HEK293T (cell line): ENCODE measurements at regions not wholly inside any gene's neighbourhood (a gene's known extent, or its start where the extent isn't known, plus 50 kb on each side); places are given as distances from the start of the nearest gene placed in this dataset.

Experiments used
- CTCF ChIA-PET: fragments of 350-600 bp; formaldehyde crosslinking; extraction: SDS; loops from one replicate; lab custom pipeline; 2021; ENCODE audit warnings: antibody characterized with exemption, inconsistent platforms; lab: Yijun Ruan, JAX
- POLR2A ChIA-PET: fragments of 350-600 bp; formaldehyde crosslinking; extraction: SDS; loops from one replicate; lab custom pipeline; 2020; ENCODE audit warnings: antibody characterized with exemption, inconsistent platforms; lab: Yijun Ruan, JAX
- DNase-seq: peaks from one replicate; pipeline ENCODE4 v3.0.0; 2012; ENCODE audit warnings: mixed read lengths; ENCODE audit errors: extremely low spot score
- ARNT ChIP-seq: fragments of 450-650 bp; IDR thresholded peaks from 2 replicates; pipeline ENCODE4 v1.6.1; 2017; ENCODE audit warnings: mild to moderate bottlenecking
- BHLHE40 ChIP-seq: fragments of 450-650 bp; IDR thresholded peaks from 2 replicates; pipeline ENCODE4 v1.6.1; 2016; ENCODE audit warnings: mild to moderate bottlenecking, moderate library complexity, borderline replicate concordance
- CTBP1 ChIP-seq: fragments of 450-650 bp; IDR thresholded peaks from 2 replicates; pipeline ENCODE4 v1.6.1; 2016; ENCODE audit warnings: borderline replicate concordance
- ELF4 ChIP-seq: fragments of 450-650 bp; IDR thresholded peaks from 2 replicates; pipeline ENCODE4 v1.6.1; 2017; ENCODE audit warnings: antibody characterized with exemption
- FOXA1 ChIP-seq: fragments of 450-650 bp; IDR thresholded peaks from 2 replicates; pipeline ENCODE4 v1.6.1; 2016; ENCODE audit warnings: mild to moderate bottlenecking
- FOXK2 ChIP-seq: fragments of 450-650 bp; IDR thresholded peaks from 2 replicates; pipeline ENCODE4 v1.6.1; 2016; ENCODE audit warnings: mild to moderate bottlenecking
- FOXM1 ChIP-seq: fragments of 450-650 bp; IDR thresholded peaks from 2 replicates; pipeline ENCODE4 v1.6.1; 2017; ENCODE audit warnings: mild to moderate bottlenecking, borderline replicate concordance
- HDGF ChIP-seq: fragments of 450-650 bp; IDR thresholded peaks from 2 replicates; pipeline ENCODE4 v1.6.1; 2017; ENCODE audit warnings: antibody characterized with exemption, borderline replicate concordance
- L3MBTL2 ChIP-seq: fragments of 450-650 bp; conservative IDR thresholded peaks from 2 replicates; pipeline ENCODE4 v1.6.1; 2016; ENCODE audit warnings: mild to moderate bottlenecking
- LEF1 ChIP-seq: fragments of 450-650 bp; IDR thresholded peaks from 2 replicates; pipeline ENCODE4 v1.6.1; 2017; ENCODE audit warnings: mild to moderate bottlenecking, borderline replicate concordance
- NFRKB ChIP-seq: fragments of 450-650 bp; IDR thresholded peaks from 2 replicates; pipeline ENCODE4 v1.6.1; 2016; ENCODE audit warnings: mild to moderate bottlenecking, moderate library complexity
- PKNOX1 ChIP-seq: fragments of 450-650 bp; IDR thresholded peaks from 2 replicates; pipeline ENCODE4 v1.6.1; 2016
- SP1 ChIP-seq: fragments of 450-650 bp; IDR thresholded peaks from 2 replicates; pipeline ENCODE4 v1.6.1; 2017
- SUZ12 ChIP-seq: fragments of 450-650 bp; IDR thresholded peaks from 2 replicates; pipeline ENCODE4 v1.6.1; 2016; ENCODE audit warnings: mild to moderate bottlenecking
- TARDBP ChIP-seq: fragments of 450-650 bp; IDR thresholded peaks from 2 replicates; pipeline ENCODE4 v1.6.1; 2016
- ZNF384 ChIP-seq: fragments of 450-650 bp; IDR thresholded peaks from 2 replicates; pipeline ENCODE4 v1.6.1; 2016

- no peak for DNase-seq
- ChIA-PET CTCF (no interaction called here), POLR2A (no interaction called here)
- TF ChIP-seq TARDBP (no peak), FOXM1 (no peak), SUZ12 (no peak), HDGF (no peak), SP1 (no peak), FOXK2 (no peak), ELF4 (no peak), LEF1 (no peak), NFRKB (no peak), PKNOX1 (no peak), CTBP1 (no peak), ZNF384 (no peak), L3MBTL2 (no peak)
Measured at GRCh38 chr7:31284106-31284505, 56.4 kb downstream of the NEUROD6 start.

GRCh38 chr7:31271641-31272405 is 68.7 kb downstream of the NEUROD6 start:
- ChIA-PET POLR2A (no interaction called here), CTCF (no interaction called here)
- DNase-seq, result no peak
- TF ChIP-seq LEF1, result no peak
- no peak for TF ChIP-seq FOXM1
- no peak for TF ChIP-seq ZNF384
- TF ChIP-seq L3MBTL2, result no peak
- no peak for TF ChIP-seq TARDBP
- TF ChIP-seq ARNT, result no peak
- no peak for TF ChIP-seq ELF4
- TF ChIP-seq FOXK2, result no peak
- no peak for TF ChIP-seq PKNOX1
- no peak for TF ChIP-seq BHLHE40
- TF ChIP-seq SUZ12, result no peak
- TF ChIP-seq NFRKB, result no peak
- TF ChIP-seq CTBP1, result no peak
- TF ChIP-seq HDGF, result no peak
- TF ChIP-seq SP1, result no peak

- POLR2A ChIA-PET, result interaction anchor here (0.8 kb wide), 1 partner anchor 9 kb away, joined by 3 read pairs; no protein-coding TSS in a partner anchor
- CTCF ChIA-PET, result no interaction called here
- DNase-seq, result no peak
- TF ChIP-seq FOXA1, result no peak
- no peak for TF ChIP-seq L3MBTL2
- TF ChIP-seq SP1, result no peak
- no peak for TF ChIP-seq ELF4
- no peak for TF ChIP-seq ZNF384
- no peak for TF ChIP-seq TARDBP
- TF ChIP-seq SUZ12, result no peak
- TF ChIP-seq FOXK2, result no peak
- TF ChIP-seq PKNOX1, result no peak
- TF ChIP-seq BHLHE40, result no peak
- TF ChIP-seq NFRKB, result no peak
- no peak for TF ChIP-seq HDGF
- TF ChIP-seq ARNT, result no peak
- TF ChIP-seq FOXM1, result no peak
- no peak for TF ChIP-seq LEF1
Measured at GRCh38 chr7:31267486-31267885, 73.0 kb downstream of the NEUROD6 start.

- DNase-seq, result no peak
- CTCF ChIA-PET, result no interaction called here
- POLR2A ChIA-PET, result no interaction called here
- TF ChIP-seq PKNOX1, result no peak
- TF ChIP-seq LEF1, result no peak
- TF ChIP-seq ELF4, result no peak
- TF ChIP-seq FOXM1, result no peak
- TF ChIP-seq HDGF, result no peak
- no peak for TF ChIP-seq SP1
- no peak for TF ChIP-seq NFRKB
- no peak for TF ChIP-seq L3MBTL2
- TF ChIP-seq ZNF384, result no peak
- no peak for TF ChIP-seq BHLHE40
- TF ChIP-seq TARDBP, result no peak
- no peak for TF ChIP-seq ARNT
- no peak for TF ChIP-seq FOXK2
- no peak for TF ChIP-seq FOXA1
- TF ChIP-seq CTBP1, result no peak
- no peak for TF ChIP-seq SUZ12
Measured at GRCh38 chr7:31263338-31263737, 77.2 kb downstream of the NEUROD6 start.

GRCh38 chr7:31261341-31261740 is 79.2 kb downstream of the NEUROD6 start:
- ChIA-PET CTCF (interaction anchor here (0.6 to 0.7 kb wide), 3 partner anchors 475 to 1232 kb away, joined by 3 to 6 read pairs (median 5); no protein-coding TSS in a partner anchor), POLR2A (no interaction called here)
- TF ChIP-seq SP1 (no peak), FOXA1 (no peak), PKNOX1 (no peak), ELF4 (no peak), FOXK2 (no peak), CTBP1 (no peak), FOXM1 (no peak), ZNF384 (no peak), HDGF (no peak)
- no peak for DNase-seq
